AG10803 (cell line): ENCODE measurements at regions not wholly inside any gene's neighbourhood (a gene's known extent, or its start where the extent isn't known, plus 50 kb on each side); places are given as distances from the start of the nearest gene placed in this dataset.

Experiments
- DNase-seq: peaks from one replicate; pipeline ENCODE4 v3.0.0; 2010; ENCODE audit warnings: low read depth
- H3K4me3 ChIP-seq: 2 replicates; pipeline ENCODE4 v1.5.1; 2011; ENCODE audit warnings: mild to moderate bottlenecking, low read length, control low read depth
- CTCF ChIP-seq: conservative IDR thresholded peaks from 2 replicates; pipeline ENCODE4 v1.5.1; 2011; ENCODE audit warnings: mild to moderate bottlenecking, low read length, control low read depth, inconsistent platforms

- DNase-seq, result no peak
- TF ChIP-seq CTCF, result no peak
- no peak overlapping the region for H3K4me3 ChIP-seq
Observed at GRCh38 chr7:115106316-115106715, 184.4 kb downstream of the MDFIC start.

DNA sequence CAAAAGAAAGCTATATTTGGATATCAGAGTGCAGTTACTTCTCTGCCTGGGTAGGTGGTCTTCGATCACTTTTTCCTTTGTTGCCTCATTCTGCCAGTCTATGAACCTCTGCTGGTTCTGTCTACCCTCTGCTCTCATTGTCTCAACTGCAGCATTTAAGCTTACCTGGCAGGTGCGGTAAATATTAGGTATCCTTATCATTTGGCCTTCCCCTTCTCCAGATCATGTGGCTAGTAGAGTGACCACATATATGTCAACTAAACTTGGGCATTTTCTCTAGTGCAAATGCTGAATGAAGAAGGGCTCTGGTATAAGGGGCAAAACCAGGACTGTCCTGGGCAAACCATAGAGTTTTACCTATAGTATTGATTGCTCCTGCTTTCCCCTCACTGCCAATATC lies 180.8 kb downstream of the MDFIC start:
- no peak for TF ChIP-seq CTCF
- H3K4me3 ChIP-seq, result no peak overlapping the region
- DNase-seq, result no peak

DNA sequence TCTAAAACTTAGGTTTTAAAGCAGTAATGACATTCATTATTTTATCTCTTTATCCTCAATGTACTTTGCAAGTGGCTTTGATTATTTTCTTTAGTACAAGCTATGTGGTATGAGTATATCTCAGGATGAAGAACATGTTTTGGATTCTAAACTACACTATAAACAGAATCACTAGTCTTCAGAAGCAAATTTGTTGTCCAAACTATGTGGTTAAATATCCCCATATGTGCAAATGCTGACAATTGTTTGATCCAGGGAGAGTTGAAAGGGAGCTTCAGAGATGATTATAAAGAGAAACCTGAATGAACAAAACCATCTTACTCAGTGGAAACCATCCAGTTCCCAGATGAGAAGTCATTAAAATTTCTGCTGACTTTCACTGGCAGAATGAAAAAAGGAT lies 179.3 kb downstream of the MDFIC start:
- no peak overlapping the region for H3K4me3 ChIP-seq
- TF ChIP-seq CTCF, result no peak
- DNase-seq, result no peak

GRCh38 chr7:115099906-115100305 lies 178.0 kb downstream of the MDFIC start:
- DNase-seq, result peak; percentile 40
- no peak for TF ChIP-seq CTCF
- H3K4me3 ChIP-seq, result no peak overlapping the region

DNA sequence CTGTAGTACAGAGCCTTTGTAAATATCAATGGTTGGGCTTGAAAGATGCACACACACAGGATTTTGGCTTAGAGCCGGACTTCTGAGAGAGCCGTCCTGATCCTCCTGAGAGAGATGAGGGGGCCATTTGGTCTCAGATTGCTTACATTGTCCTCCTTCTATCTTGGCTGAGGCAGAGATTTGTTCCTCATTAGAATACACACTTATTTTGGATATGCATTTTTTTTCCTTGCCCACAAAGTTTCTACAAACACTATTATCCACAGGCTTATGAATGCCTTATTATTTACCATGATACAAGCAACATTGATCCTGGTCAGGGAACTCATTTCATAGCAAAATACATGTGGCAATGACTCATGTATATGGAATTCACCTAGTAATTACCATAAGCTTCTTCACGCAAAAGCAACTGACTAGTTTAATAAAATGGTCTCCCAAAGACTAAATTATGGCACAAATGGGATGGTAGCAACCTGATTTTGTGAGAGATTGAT lies 175.3 kb downstream of the MDFIC start:
- H3K4me3 ChIP-seq, result no peak overlapping the region
- TF ChIP-seq CTCF, result no peak
- peak; percentile 79 for DNase-seq

- TF ChIP-seq CTCF, result no peak
- DNase-seq, result no peak
- H3K4me3 ChIP-seq, result no peak overlapping the region
Observed at GRCh38 chr7:115096262-115096661, 174.4 kb downstream of the MDFIC start.

DNA sequence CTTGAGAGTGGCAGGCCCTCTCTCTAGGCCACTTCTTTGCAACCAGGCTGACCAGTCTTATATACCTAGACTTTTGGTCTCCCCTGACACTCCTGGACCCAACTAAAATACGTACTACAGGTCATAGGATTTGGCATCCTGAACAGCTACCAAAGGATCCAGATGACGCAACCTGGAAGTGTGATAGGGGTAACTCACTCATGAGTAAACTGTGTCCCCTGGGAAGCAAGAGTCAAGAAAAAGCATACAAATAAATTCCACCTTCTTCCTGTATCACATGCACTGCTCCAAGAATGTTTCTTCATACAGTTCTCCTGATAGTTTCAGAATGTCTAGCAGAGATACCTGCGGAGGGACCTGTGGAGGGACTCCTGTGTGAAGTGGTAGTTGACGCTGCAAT lies 172.3 kb downstream of the MDFIC start:
- no peak for TF ChIP-seq CTCF
- peak; percentile 25 for DNase-seq
- no peak overlapping the region for H3K4me3 ChIP-seq
